Stimulated activated effector memory CD8-positive, alpha-beta T cell treated with anti-CD3 and anti-CD28 coated beads, Interleukin-12 subunit alpha, Interleukin-12 subunit beta, amount 100 ng/mL, for 72 hours (primary cell): ENCODE measurements at regions not wholly inside any gene's neighbourhood (a gene's known extent, or its start where the extent isn't known, plus 50 kb on each side); places are given as distances from the start of the nearest gene placed in this dataset.

Experiments used
- ATAC-seq: fragments of 150-1000 bp; cut with Tn5 transposase; 2 replicates; pipeline ENCODE4 v1.10.0; 2021
- DNase-seq, 2 donors: peaks; one replicate each; pipeline ENCODE4 v3.0.0; 2021 to 2022; ENCODE audit warnings: low spot score in 2 of 2
- H3K27ac Mint-ChIP-seq: one replicate; pipeline ENCODE4 v1.8.0; 2022; ENCODE audit warnings: mild to moderate bottlenecking, mixed read lengths
- H3K36me3 Mint-ChIP-seq: one replicate; pipeline ENCODE4 v1.8.0; 2022; ENCODE audit warnings: mild to moderate bottlenecking, mixed read lengths
- H3K4me1 Mint-ChIP-seq: one replicate; pipeline ENCODE4 v1.8.0; 2022; ENCODE audit warnings: mixed read lengths
- H3K4me3 Mint-ChIP-seq: one replicate; pipeline ENCODE4 v1.8.0; 2022; ENCODE audit warnings: mild to moderate bottlenecking, mixed read lengths
- H3K9me3 Mint-ChIP-seq: one replicate; pipeline ENCODE4 v1.8.0; 2022; ENCODE audit warnings: mixed read lengths

- DNase-seq (no peak), ATAC-seq (no peak)
- Mint-ChIP-seq H3K4me3 (no peak overlapping the region), H3K27ac (peak overlapping the region; percentile 72), H3K4me1 (peaks cover 47% of the 10 kb centered on the region), H3K36me3 (no peaks in the 10 kb centered on the region), H3K9me3 (no peaks in the 10 kb centered on the region)
These were observed 97.5 kb downstream of the LRRC74A start for GRCh38 chr14:76923431-76924370.

DNA sequence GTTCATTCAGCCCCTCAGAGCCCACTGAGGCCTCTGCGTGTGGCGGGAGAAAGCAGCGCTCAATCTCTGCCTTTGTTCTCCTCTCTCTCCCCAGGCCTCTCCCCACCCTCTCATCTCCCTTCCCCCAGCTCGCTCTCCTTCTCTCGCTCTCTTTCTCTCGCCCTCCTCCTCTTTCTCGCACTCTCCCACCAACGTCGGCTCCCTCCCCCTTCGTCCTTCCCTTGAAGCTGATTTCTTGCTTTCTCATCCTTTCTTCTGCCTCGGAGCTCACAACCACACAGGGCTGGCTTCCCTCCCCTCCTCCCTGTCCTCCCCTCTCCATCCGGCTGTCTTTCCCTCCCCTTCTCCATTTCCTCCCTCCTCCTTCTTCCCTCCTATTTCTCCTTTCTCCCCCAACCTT lies 96.4 kb downstream of the LRRC74A start:
- Mint-ChIP-seq H3K27ac (no peak overlapping the region), H3K4me1 (peaks cover 36% of the 10 kb centered on the region)

DNA sequence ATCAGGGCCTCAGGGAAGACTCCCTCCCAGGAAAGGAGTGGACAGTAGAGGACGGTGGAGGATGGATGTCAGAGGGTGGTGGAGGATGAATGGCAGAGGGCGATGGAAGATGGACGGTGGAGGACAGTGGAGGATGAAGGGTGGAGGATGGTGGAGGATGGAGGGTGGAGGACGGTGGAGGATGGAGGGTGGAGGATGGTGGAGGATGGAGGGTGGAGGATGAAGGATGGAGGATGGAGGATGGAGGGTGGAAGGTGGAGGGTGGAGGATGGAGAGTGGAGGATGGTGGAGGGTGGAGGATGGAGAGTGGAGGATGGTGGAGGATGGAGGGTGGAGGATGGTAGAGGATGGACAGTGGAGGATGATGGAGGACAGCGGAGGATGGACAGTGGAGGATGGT lies 95.9 kb downstream of the LRRC74A start:
- Mint-ChIP-seq H3K4me3 (no peak overlapping the region), H3K36me3 (no peaks in the 10 kb centered on the region), H3K9me3 (no peaks in the 10 kb centered on the region), H3K4me1 (peaks cover 31% of the 10 kb centered on the region), H3K27ac (peak overlapping the region; percentile 43)
- ATAC-seq: no peak
- DNase-seq: no peak

More for the DNA sequence above, 96.4 kb downstream of the LRRC74A start:
- ATAC-seq (no peak), DNase-seq (no peak)
- Mint-ChIP-seq H3K9me3 (no peaks in the 10 kb centered on the region), H3K36me3 (no peaks in the 10 kb centered on the region), H3K4me3 (no peak overlapping the region)

GRCh38 chr14:76921088-76921399 lies 94.8 kb downstream of the LRRC74A start:
- DNase-seq (no peak), ATAC-seq (no peak)
- no peaks in the 10 kb centered on the region for H3K36me3 Mint-ChIP-seq
- no peaks in the 10 kb centered on the region for H3K9me3 Mint-ChIP-seq
- H3K4me3 Mint-ChIP-seq: no peak overlapping the region
- peaks cover 25% of the 10 kb centered on the region for H3K4me1 Mint-ChIP-seq
- H3K27ac Mint-ChIP-seq: no peak overlapping the region

GRCh38 chr14:76920331-76921087 lies 94.3 kb downstream of the LRRC74A start:
- ATAC-seq (no peak), DNase-seq (no peak)
- Mint-ChIP-seq H3K36me3 (no peaks in the 10 kb centered on the region), H3K4me1 (peaks cover 27% of the 10 kb centered on the region), H3K9me3 (no peaks in the 10 kb centered on the region), H3K4me3 (peak overlapping the region; percentile 20), H3K27ac (peak overlapping the region; percentile 75)

DNA sequence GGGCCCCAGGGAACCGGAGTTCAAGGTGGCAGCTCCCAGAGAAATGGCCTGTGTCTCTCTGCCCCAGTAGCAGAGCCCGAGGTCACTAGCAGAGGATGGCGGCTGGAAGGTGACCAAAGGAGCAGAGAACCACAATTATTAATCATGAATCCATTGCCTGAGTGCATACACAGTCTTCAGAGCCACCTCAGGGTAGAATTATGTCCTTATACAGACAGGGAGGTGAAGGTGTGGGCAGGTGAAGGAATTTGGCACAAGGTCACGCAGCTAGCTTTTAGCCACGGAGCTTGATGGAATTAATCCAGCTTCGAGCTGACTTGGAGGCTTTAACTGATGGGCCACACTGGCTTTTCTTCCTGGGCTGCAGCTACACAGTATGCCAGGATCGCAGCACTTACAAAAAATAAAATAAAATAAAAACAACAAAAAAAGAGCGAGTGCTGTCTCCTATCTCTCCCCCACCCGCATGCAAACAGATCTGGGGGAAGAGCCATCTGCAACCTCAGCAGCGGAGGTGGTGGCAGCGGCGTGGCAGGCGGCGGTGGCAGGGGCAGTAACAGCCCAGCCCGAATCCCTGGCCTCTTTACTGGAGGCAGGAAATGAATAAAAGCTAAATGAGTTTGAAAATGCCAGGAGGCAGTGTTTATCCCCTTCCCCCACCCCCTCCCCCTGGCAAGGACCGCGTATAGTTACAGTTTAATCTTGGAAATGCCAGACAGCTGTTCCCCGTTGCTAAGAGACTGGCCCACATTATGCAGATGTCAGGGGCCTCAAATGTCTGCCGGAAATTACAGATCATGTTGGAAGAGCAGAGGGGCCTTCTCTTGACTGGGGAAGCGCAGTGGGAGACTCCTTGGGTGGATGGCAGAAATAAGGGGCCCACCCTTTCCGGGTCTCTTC lies 93.5 kb downstream of the LRRC74A start:
- Mint-ChIP-seq H3K36me3 (no peaks in the 10 kb centered on the region), H3K27ac (peak overlapping the region; percentile 75), H3K4me1 (peaks cover 32% of the 10 kb centered on the region), H3K4me3 (peak overlapping the region; percentile 20), H3K9me3 (no peaks in the 10 kb centered on the region)
- DNase-seq (no peak), ATAC-seq (peak; percentile 31)
